Activated CD4-positive, alpha-beta T cell treated with anti-CD3 and anti-CD28 coated beads, Interleukin-2, amount 50 U/mL, for 24 hours (primary cell): ENCODE measurements at regions not wholly inside any gene's neighbourhood (a gene's known extent, or its start where the extent isn't known, plus 50 kb on each side); places are given as distances from the start of the nearest gene placed in this dataset.
"Not testable (repeated sequence)": the region's sequence is repeated elsewhere in the genome, so short reads cannot be mapped to it uniquely, and the experiment has no call there.

ENCODE experiments used
- DNase-seq, 2 donors: peaks; one replicate each; pipeline ENCODE4 v3.0.0-alpha.2; 2020; ENCODE audit warnings: low read depth in 1 of 2, low spot score in 1 of 2

DNA sequence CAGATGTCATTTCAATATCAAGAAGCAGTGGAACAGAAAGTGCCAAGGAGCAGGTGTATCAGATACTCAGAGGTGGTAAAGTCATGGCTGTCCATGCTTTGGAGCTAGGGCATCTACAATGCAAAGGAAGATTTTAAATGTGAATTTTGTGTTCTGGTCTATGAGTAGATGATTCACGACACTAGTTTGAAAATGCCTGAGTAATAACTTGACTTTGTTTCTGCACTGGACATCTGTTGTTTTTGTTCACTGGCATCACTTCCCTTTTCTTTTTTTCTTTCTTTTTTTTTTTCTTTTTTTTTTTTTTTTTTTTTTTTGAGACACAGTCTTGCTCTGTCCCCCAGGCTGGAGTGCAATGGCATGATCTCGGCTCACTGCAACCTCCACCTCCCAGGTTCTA lies 460.7 kb upstream of the PAPPA start:
- DNase-seq: not testable (repeated sequence)

DNA sequence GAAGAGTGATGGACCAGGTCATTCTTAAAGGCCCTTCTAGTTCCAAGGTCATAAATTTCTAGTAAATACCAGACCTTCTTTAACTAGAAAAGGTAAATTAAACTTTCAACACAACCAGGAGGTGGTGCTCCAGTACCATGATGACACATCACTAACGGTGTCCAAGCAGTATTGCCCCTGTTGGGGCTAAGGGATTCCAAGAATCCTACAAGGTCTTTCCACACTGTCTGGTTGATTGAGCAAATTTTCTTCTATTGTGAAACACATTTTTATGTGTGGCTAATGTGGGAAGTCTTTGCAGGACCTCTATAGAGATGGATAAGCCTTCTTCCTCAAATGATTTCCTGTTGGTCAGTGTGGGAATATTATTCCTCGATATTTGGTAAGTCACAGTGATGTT lies 459.6 kb upstream of the PAPPA start:
- no peak for DNase-seq

DNA sequence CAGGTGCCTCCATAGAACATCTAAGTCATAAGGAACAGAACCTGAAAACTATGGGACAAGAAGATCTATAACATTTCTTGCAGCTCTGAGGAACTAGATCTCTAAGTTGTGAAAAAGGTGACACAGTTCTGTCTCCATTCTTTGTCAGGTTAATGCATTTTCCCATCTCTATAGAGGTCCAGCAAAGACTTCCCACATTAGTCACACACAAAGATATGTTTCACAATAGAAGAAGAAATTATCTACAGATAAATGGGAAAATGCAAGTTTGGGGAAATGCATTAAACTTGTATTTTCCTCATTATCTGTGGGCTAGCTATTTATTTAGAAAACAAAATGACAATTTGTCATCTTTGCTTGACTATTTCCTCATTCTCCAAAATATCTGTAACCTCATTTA lies 458.6 kb upstream of the PAPPA start:
- no peak for DNase-seq

GRCh38 chr9:115712981-115713380 lies 440.6 kb upstream of the PAPPA start:
- DNase-seq: no peak

DNA sequence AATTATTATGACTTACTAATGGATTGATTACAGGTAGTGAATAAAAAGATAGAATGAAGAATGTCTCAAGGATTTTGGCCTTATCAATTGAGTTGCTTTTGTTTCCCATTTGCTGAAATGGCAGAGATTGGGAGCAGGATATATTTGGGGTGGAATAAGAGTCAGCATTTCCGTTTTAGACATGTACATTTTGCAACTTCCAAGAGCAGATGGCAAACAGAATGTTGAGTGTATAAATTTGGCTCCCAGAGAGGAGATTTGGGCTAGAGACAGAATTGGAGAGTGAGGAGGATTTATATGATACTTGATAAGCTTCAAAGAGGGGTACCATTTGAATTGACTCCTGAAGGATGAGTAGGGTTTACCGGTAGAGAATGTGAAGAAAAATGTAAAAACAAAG lies 437.9 kb upstream of the PAPPA start:
- no peak for DNase-seq

DNA sequence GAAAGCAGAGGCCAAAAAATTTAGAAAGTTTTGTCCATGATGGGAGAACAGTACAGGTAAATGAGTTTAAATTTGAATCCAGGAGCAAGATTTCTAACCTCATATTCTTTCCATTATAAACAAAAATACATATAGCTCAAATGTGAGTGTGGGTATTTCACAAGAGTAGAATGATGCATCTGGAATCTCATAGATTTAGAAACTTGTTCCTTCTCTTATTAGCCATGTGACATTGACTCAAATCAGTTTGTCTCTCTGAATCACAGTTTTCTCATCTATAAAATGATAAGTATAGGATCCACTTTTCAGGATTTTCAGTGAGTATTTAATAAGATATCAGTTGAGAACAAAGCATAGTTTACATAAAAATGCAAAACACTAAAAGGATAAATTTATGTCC lies 436.3 kb upstream of the PAPPA start:
- DNase-seq: no peak

DNA sequence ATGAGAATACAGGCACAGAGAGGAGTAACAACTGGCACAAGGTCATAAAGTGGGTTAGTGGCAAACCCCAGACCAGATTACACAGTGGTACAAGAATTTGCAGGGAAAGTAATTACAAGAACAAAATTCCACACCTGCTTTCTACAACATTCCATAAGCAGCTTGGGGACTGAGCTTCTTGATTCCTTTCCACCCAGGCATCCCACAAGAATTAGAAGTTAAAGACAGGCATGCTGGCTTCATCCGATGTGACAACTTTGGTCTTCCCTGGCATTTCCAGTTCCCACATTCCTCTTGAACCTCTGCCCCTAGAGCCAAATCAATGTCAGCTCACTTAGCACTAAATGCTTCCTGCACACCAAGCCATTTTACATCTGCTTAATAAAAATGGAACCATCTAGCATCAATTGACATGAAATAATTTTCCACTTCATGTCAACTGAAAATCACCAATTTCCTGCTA lies 435.8 kb upstream of the PAPPA start:
- no peak for DNase-seq

DNA sequence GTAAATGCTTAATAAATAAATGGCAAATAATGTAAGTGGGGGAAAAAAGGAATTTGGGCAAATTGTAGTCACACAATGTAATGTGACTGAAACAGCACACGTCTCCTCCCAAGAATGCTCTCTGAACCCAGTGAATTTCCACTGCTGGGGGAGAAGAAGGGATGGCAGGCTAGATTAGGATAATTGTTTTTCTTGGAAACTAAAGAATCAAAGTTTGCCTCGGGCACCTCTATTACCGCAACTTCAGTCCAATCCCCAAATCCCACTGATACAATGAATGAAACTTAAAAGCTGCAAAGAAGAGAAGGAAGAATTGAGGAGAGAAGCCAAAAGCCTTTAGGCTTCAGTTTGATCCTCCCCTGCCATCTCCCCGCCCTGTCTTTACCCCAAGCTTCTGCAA lies 423.2 kb upstream of the PAPPA start:
- DNase-seq: no peak

GRCh38 chr9:115730845-115731244 lies 422.7 kb upstream of the PAPPA start:
- DNase-seq: no peak

DNA sequence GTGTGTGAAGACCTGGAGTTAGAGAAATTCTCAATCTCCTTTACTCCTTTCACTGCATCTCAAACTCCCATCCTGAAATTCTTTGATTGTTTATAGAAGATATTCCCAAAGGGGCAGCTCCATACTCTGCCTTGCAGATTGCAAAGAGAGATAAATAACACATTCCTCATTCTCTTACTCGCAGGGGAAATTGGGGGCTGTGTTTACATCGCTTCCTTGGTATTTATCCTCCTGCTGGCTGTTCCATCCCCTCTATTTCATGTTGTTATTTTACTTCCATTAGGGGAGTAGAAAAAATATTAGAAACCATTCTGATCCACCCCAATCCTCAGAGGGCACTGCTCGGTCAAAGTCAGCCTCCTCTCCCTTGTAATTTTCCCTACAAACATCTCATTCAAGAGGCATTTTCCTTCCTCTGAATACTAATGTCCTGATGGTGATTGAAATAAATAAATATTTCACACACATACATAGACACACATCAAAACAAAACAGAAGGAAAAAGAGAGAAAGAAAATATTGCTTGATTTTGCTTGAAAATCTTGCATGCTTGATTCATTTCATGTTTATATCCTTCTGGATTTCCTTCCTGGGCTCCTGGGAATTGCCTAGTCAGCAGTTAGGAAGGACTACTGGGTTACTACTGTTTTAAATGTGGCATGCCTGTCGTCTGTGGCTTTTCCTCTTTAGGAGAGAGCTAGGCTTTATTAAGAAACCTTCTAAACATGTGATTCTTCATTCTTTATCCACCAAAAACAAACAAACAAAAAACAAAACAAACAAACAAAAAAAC lies 420.1 kb upstream of the PAPPA start:
- DNase-seq: no peak

DNA sequence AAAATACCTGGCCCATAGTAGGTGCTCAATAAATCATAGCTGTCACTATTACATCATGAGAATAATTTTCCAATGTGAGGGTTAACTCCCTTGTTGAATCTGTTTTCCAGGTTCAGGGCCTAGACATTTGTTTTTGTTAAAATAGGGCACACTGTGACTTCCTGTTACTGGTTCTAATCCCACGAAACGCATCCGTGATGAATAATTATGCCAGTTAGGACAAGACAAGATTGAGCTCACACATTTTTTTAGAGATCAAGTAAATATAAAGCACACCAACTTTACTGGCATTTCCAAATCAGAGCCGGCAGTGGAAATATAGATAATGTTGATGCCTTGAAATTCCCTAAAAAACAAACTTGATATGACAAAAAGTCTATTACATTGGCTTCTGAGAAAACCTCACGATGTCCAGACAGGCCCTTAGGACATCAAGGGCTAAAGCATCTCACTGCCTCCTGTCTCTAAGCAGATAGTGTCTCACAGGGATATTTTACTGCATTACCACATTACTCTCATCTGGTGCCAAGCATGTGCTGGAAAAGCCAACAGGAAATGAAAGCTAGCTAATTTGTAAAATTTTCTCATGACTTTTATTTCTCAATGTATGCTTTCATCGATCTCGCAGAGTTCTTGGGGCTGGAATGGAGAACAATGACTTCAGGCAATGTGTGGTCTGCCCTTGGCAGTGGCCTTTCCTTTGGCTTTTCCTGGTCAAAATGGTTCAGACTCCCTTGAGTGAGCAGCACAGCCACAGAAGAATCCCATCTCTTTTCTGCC lies 414.3 kb upstream of the PAPPA start:
- no peak for DNase-seq

- no peak for DNase-seq
These were observed 412.6 kb upstream of the PAPPA start for GRCh38 chr9:115740986-115741385.

- no peak for DNase-seq
These were observed 409.6 kb upstream of the PAPPA start for GRCh38 chr9:115743709-115744605.

DNA sequence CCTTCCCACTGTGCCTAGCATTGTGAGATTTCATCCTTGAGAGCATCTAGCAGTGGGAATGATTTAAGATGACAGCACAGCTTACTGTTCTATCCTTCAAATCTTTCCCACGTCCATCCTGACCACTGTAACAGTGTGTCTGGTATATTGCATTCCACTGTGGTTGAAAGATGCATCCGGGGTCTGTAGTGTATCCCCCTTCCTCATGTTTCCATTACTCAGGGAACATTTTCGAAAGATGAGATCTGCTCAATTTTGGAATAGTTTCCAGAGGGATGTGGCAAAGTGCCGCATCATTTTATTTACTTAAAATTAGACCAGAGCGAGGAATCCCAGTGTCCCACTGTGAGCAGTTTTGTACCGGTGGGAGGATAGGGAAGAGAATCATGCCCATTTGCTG lies 407.1 kb upstream of the PAPPA start:
- DNase-seq: no peak

DNA sequence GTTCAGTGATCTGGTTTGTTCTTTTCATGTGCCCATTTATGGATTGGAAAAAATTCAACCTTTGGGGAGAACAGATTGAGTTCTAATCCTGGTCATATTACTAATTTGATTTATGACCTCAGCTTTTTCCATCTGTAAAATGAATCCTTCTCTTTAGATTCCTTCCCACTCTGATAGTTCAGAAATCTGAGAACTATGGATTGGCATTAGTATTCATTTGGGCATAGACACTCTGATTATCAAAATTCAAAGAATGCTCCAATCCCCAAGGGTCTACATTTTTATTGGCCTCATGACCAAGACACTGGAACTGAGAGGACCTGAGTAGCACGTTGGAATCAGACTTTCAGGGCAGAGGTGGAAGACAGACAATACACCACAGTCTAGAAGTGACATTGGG lies 405.9 kb upstream of the PAPPA start:
- DNase-seq: no peak

DNA sequence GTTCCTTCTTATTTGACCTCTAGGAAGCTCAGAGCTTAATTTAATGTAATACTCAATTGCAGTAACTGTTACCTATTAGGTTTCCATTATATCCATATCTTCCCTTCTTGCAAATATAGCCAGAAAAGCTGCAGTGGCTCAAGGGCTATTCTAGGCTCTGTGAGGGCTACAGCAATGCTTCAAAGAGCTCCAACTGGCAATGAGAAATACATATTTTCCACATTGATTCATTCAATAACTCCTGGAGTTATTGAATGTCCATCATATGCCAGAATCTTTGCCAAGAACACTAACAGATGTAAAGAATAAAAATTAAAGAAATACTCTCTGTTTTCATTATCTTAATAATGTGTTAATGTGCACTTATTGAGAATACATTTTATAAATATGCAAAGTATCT lies 396.9 kb upstream of the PAPPA start:
- DNase-seq: no peak

DNA sequence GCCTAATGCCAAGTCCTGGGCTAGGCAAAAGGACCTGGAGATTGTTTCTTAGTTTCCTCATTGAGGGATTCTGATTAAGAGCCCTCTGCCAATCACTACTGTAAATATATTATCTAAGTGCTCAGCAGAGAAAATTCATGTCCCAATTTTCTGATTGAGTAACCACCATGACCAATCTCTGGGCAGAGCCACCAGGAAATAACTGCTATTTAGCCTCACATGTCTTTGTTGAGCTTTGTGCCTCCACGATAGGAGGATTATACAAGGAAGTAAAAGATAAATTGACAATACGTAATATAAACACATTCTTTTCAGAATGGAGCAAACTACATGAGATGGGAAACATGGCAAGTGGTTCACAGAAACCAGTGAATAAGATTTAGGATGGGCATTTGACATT lies 396.1 kb upstream of the PAPPA start:
- no peak for DNase-seq

DNA sequence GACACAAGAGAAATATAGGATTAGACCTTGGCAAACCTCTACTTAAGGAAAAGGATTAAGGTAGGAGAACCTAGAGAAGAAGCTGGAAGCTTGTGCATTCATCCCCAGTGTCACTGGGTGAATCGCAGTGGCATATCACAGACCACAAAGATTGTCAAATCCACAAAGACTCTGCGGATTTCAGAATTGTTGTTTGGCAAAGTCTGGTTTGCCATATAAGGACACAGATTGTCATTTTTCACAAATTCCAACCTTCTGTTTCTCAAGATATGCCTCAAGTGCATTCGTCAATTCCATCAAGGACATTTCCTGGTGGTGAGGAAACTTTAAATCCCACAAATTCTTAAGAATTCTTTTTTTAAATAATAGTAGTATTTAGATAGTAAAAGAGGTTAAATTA lies 395.1 kb upstream of the PAPPA start:
- DNase-seq: no peak

DNA sequence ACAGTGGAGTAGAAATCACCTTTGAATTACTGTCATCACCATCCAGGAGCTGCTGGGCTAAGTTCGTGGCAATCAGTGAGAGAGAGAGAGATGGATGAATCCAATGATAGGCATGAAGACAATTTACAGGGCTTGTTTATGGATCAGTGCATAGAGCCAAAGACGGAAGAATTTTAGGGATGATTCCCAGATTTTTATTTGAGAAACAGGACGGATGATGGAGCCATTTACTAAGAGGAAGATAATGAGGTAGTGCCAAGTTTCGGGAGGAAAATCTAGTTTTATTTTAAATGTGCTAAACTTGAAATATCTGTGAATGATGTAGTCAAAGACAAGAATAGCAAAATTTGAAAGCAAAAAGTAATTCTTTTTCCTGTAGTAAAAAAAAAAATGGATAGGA lies 394.2 kb upstream of the PAPPA start:
- DNase-seq: no peak

GRCh38 chr9:115764645-115765044 lies 388.9 kb upstream of the PAPPA start:
- no peak for DNase-seq

- DNase-seq: no peak
These were observed 388.5 kb upstream of the PAPPA start for GRCh38 chr9:115765060-115765459.
